GM21717 (cell line): ENCODE measurements at regions not wholly inside any gene's neighbourhood (a gene's known extent, or its start where the extent isn't known, plus 50 kb on each side); places are given as distances from the start of the nearest gene placed in this dataset.
"Not testable (repeated sequence)": the region's sequence is repeated elsewhere in the genome, so short reads cannot be mapped to it uniquely, and the experiment has no call there.

ENCODE experiments used
- ATAC-seq: cut with Tn5 transposase; IDR thresholded peaks from one replicate; pipeline ENCODE4 v1.9.1; 2021; ENCODE audit warnings: mild to moderate bottlenecking, moderate library complexity; ENCODE audit not compliant: unreplicated experiment

GRCh38 chr13:90833951-90834350 lies 513.5 kb upstream of the MIR17HG start:
- ATAC-seq, result no peak

- ATAC-seq, result no peak
These were observed 512.8 kb upstream of the MIR17HG start for GRCh38 chr13:90834700-90835099.

- ATAC-seq, result no peak
These were observed 511.7 kb upstream of the MIR17HG start for GRCh38 chr13:90835826-90836225.

- no peak for ATAC-seq
These were observed 509.0 kb upstream of the MIR17HG start for GRCh38 chr13:90838317-90838960.

- ATAC-seq, result no peak
These were observed 508.4 kb upstream of the MIR17HG start for GRCh38 chr13:90839061-90839460.

GRCh38 chr13:90846936-90847335 lies 500.6 kb upstream of the MIR17HG start:
- no peak for ATAC-seq

GRCh38 chr13:90853666-90854065 lies 493.8 kb upstream of the MIR17HG start:
- ATAC-seq, result not testable (repeated sequence)

GRCh38 chr13:90857921-90858320 lies 489.6 kb upstream of the MIR17HG start:
- no peak for ATAC-seq

- ATAC-seq, result no peak
These were observed 481.5 kb upstream of the MIR17HG start for GRCh38 chr13:90866006-90866405.

GRCh38 chr13:90867336-90867683 lies 480.2 kb upstream of the MIR17HG start:
- ATAC-seq, result peak; percentile 98

GRCh38 chr13:90868321-90868920 lies 479.1 kb upstream of the MIR17HG start:
- no peak for ATAC-seq

GRCh38 chr13:90869580-90869979 lies 477.9 kb upstream of the MIR17HG start:
- no peak for ATAC-seq

GRCh38 chr13:90872491-90873025 lies 474.9 kb upstream of the MIR17HG start:
- no peak for ATAC-seq

- ATAC-seq, result no peak
These were observed 466.7 kb upstream of the MIR17HG start for GRCh38 chr13:90880790-90881189.

- no peak for ATAC-seq
These were observed 464.9 kb upstream of the MIR17HG start for GRCh38 chr13:90882551-90882950.

- ATAC-seq, result no peak
These were observed 463.9 kb upstream of the MIR17HG start for GRCh38 chr13:90883592-90883991.

- ATAC-seq, result no peak
These were observed 463.4 kb upstream of the MIR17HG start for GRCh38 chr13:90884066-90884465.

- ATAC-seq, result no peak
These were observed 457.3 kb upstream of the MIR17HG start for GRCh38 chr13:90889906-90890834.

GRCh38 chr13:90891329-90891728 lies 456.2 kb upstream of the MIR17HG start:
- ATAC-seq, result no peak

- ATAC-seq, result not testable (repeated sequence)
These were observed 454.3 kb upstream of the MIR17HG start for GRCh38 chr13:90893199-90893598.

GRCh38 chr13:90896002-90896401 lies 451.5 kb upstream of the MIR17HG start:
- ATAC-seq, result no peak

GRCh38 chr13:90898811-90899210 lies 448.7 kb upstream of the MIR17HG start:
- no peak for ATAC-seq
